GM12878 (cell line): ENCODE measurements at regions not wholly inside any gene's neighbourhood (a gene's known extent, or its start where the extent isn't known, plus 50 kb on each side); places are given as distances from the start of the nearest gene placed in this dataset.

Experiments
- ATAC-seq: fragments of 200-7000 bp; cut with Tn5 transposase; 3 replicates; pipeline ENCODE4 v1.9.1; 2020; ENCODE audit warnings: mild to moderate bottlenecking, moderate library complexity
- BruUV-seq: library from RNA; stranded (reverse); fragments of 400-500 nt; replicated peaks from 2 replicates; lab custom pipeline; 2021; lab: Mats Ljungman, UMichigan
- CTCF ChIA-PET: fragments of 300-600 bp; sonication (Branson Sonifier 250); formaldehyde crosslinking; extraction: SDS; loops from one replicate; lab custom pipeline; 2021; ENCODE audit warnings: inconsistent platforms; lab: Yijun Ruan, JAX
- POLR2A ChIA-PET: fragments of 350-600 bp; formaldehyde crosslinking; extraction: SDS; loops from one replicate; lab custom pipeline; 2021; ENCODE audit warnings: inconsistent platforms; lab: Charles Lee
- RAD21 ChIA-PET: fragments of 300-600 bp; sonication (Branson Sonifier 250); formaldehyde crosslinking; loops from one replicate; lab custom pipeline; 2023; ENCODE audit warnings: antibody characterized with exemption; ENCODE audit not compliant: unreplicated experiment; lab: Charles Lee
- SMC1A ChIA-PET: fragments of 300-600 bp; sonication (Branson Sonifier 250); formaldehyde crosslinking; loops from one replicate; lab custom pipeline; 2023; ENCODE audit not compliant: unreplicated experiment, uncharacterized antibody; lab: Charles Lee
- DNase-seq: peaks from one replicate; pipeline ENCODE4 v3.0.0-alpha.2; 2011; ENCODE audit warnings: low read depth, low spot score
- FAIRE-seq: peaks from 3 replicates; lab custom pipeline; 2011; peaks lifted over from hg19 to GRCh38; lab: Jason Lieb, UNC
- H2AFZ ChIP-seq: 2 replicates; pipeline ENCODE4 v1.6.0; 2011; ENCODE audit warnings: low read depth, low read length, control low read depth; ENCODE audit not compliant: control insufficient read depth
- H3K27ac ChIP-seq: 2 replicates; pipeline ENCODE4 v1.5.1; 2011; ENCODE audit warnings: control low read depth; ENCODE audit not compliant: control insufficient read depth, insufficient read depth
- H3K27me3 ChIP-seq, 2 experiments: replicated peaks in 1 of 2; 2 replicates each; pipeline versions ENCODE4 v1.6.0 to v1.6.1; 2011; ENCODE audit warnings: low read length in 1 of 2; ENCODE audit not compliant: control insufficient read depth in 2 of 2, insufficient read depth in 2 of 2
- H3K36me3 ChIP-seq, 2 experiments: 2 replicates each; pipeline ENCODE4 v1.5.1; 2011; ENCODE audit warnings: low read length in 1 of 2; ENCODE audit not compliant: control insufficient read depth in 2 of 2, insufficient read depth in 2 of 2
- H3K4me1 ChIP-seq: 2 replicates; pipeline ENCODE4 v1.6.1; 2011; ENCODE audit warnings: mild to moderate bottlenecking, low read length, moderate library complexity, mixed read lengths; ENCODE audit not compliant: control insufficient read depth, insufficient read depth
- H3K4me2 ChIP-seq: 2 replicates; pipeline ENCODE4 v1.6.0; 2011; ENCODE audit warnings: control low read depth; ENCODE audit not compliant: control insufficient read depth, insufficient read depth
- H3K4me3 ChIP-seq: fragments of 200-600 bp; sonication (generic); 2 replicates; pipeline ENCODE4 v1.5.1; 2016
- H3K79me2 ChIP-seq: 2 replicates; pipeline ENCODE4 v1.6.0; 2011; ENCODE audit warnings: low read length; ENCODE audit not compliant: control insufficient read depth, insufficient read depth
- H3K9ac ChIP-seq: 2 replicates; pipeline ENCODE4 v1.8.0; 2011; ENCODE audit warnings: low read length, control low read depth, mixed read lengths; ENCODE audit not compliant: control insufficient read depth, insufficient read depth
- H3K9me3 ChIP-seq: replicated peaks from 3 replicates; pipeline ENCODE4 v1.5.1; 2011; ENCODE audit warnings: mild to moderate bottlenecking, low read length; ENCODE audit not compliant: control insufficient read depth, insufficient read depth
- H4K20me1 ChIP-seq: 2 replicates; pipeline ENCODE4 v1.6.0; 2011; ENCODE audit not compliant: control insufficient read depth, insufficient read depth
- BACH1 ChIP-seq: fragments of 450-650 bp; IDR thresholded peaks from 2 replicates; pipeline ENCODE4 v1.6.1; 2017; ENCODE audit warnings: mild to moderate bottlenecking, borderline replicate concordance
- CBX5 ChIP-seq: sonication (generic); IDR thresholded peaks from 2 replicates; pipeline ENCODE4 v1.6.1; 2016; ENCODE audit warnings: low read depth, moderate library complexity, mild to moderate bottlenecking, inconsistent platforms
- POLR2A ChIP-seq: IDR thresholded peaks from 2 replicates; pipeline ENCODE4 v1.6.1; 2011; ENCODE audit warnings: low read depth, mild to moderate bottlenecking, low read length
- RELB ChIP-seq: fragments of 450-650 bp; IDR thresholded peaks from 2 replicates; pipeline ENCODE4 v1.6.1; 2017; ENCODE audit warnings: low read depth, mild to moderate bottlenecking, moderate library complexity
- SIX5 ChIP-seq: IDR thresholded peaks from 2 replicates; pipeline ENCODE4 v1.6.1; 2011; ENCODE audit warnings: mild to moderate bottlenecking, low read depth, low read length, moderate library complexity; ENCODE audit not compliant: severe bottlenecking
- SP1 ChIP-seq: IDR thresholded peaks from one replicate; pipeline ENCODE4 v1.6.1; 2011; ENCODE audit warnings: low read depth, low read length
- ZNF687 ChIP-seq: fragments of 450-650 bp; IDR thresholded peaks from 2 replicates; pipeline ENCODE4 v1.6.1; 2017; ENCODE audit warnings: mild to moderate bottlenecking, moderate library complexity
- WGBS: methylation state at CpG from one replicate; pipeline ENCODE4 v1.1.6; 2016; ENCODE audit warnings: low lambda C conversion rate; ENCODE audit not compliant: insufficient replicate concordance, insufficient coverage; ENCODE audit errors: missing lambda C conversion rate; 5-methylcytosine and 5-hydroxymethylcytosine counted together
- in situ Hi-C: fragments of 300-500 bp; cut with MboI; formaldehyde crosslinking; loops from 9 replicates; pipeline ENCODE4 v1.14.3; 2018; ENCODE audit warnings: mixed read lengths
- intact Hi-C: fragments of 100-400 bp; cut with micrococcal nuclease; formaldehyde crosslinking; loops from one replicate; pipeline ENCODE4 v1.14.2; 2022; ENCODE audit not compliant: unreplicated experiment

- TF ChIP-seq SIX5: no peak
Measured at GRCh38 chr10:128978211-128978610, 488.8 kb upstream of the MGMT start (continued).

- H3K9me3 ChIP-seq: no peaks in the 10 kb centered on the region
- no peaks in the 10 kb centered on the region for H4K20me1 ChIP-seq
- no peaks in the 10 kb centered on the region for H3K36me3 ChIP-seq
- ChIA-PET CTCF (no interaction called here), SMC1A (no interaction called here), RAD21 (no interaction called here), POLR2A (no interaction called here)
- no peak overlapping the region for H3K27ac ChIP-seq
- no peak overlapping the region for H3K4me3 ChIP-seq
- no peaks in the 10 kb centered on the region for H3K79me2 ChIP-seq
- H3K27me3 ChIP-seq: no peaks in the 10 kb centered on the region
- no TSS peak for BruUV-seq
- in situ Hi-C loops: no loop called here
- no peak for FAIRE-seq
- 29% methylated on average over 4 of the region's 4 CpGs for WGBS
- no peak for DNase-seq
- no peak for ATAC-seq
- no peak overlapping the region for H3K4me2 ChIP-seq
- no peaks in the 10 kb centered on the region for H3K4me1 ChIP-seq
- no peak overlapping the region for H2AFZ ChIP-seq
- H3K9ac ChIP-seq: no peak overlapping the region
- intact Hi-C loops: no loop called here
- TF ChIP-seq SP1 (no peak), BACH1 (no peak), RELB (no peak), ZNF687 (no peak), POLR2A (no peak), CBX5 (no peak)
- TF ChIP-seq, all 136 proteins: peak for 0
Measured at GRCh38 chr10:128979405-128979804, 487.6 kb upstream of the MGMT start.
